ENCODE measurements at regions not wholly inside any gene's neighbourhood (a gene's known extent, or its start where the extent isn't known, plus 50 kb on each side); places are given as distances from the start of the nearest gene placed in this dataset.

DNA sequence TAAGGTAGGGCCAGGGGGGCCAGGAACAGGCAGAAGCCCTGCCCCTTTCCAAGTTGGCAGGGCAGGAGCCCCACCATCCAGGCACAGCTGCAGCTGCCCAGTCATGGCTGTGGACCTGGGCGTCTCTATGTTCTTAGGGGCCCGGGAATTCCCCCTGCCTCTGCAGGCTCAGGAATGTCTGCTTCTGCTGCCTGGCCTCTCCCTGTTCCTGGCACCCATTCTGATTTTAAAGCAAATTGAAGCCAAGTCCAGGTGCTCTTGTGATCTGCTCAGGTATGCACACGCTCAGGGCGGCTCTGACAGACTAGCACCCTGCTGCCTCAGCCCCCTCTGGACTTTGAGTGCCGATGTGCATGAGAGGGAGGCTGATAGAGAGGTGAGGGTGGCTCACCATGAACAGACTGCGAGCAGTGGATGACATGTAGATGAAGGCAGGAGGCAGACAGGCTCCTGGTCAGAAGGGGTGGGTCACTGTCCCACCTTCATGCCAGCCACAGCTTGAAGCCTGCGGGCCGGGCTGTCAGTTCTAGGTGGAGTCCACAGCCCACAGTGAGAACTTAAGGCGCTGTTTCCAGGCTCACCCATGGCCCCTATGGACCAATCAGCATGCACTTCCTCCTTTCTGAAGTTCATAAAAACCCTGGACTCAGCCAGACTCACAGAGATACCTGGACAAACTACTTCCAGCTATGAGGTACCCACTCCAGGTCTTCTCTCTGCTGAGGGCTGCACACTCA, 747.8 kb upstream of the GBE1 start:
- Histone ChIP-seq H3K4me3 (replicated peaks; ENCODE audit: insufficient read depth, low read length) (no peak overlapping the region), H3K27me3 (ENCODE audit: insufficient read depth, poor library complexity, severe bottlenecking) (no peaks in the 10 kb centered on the region), H3K27ac (replicated peaks) (no peak overlapping the region)
- DNase-seq (ENCODE audit: low read depth in 1 of 2, low spot score in 1 of 2), result no peak
- no peak for TF ChIP-seq POLR2AphosphoS5 (IDR thresholded peaks at IDR 0.05; ENCODE audit: low read depth)
- TF ChIP-seq, protein P1, sequence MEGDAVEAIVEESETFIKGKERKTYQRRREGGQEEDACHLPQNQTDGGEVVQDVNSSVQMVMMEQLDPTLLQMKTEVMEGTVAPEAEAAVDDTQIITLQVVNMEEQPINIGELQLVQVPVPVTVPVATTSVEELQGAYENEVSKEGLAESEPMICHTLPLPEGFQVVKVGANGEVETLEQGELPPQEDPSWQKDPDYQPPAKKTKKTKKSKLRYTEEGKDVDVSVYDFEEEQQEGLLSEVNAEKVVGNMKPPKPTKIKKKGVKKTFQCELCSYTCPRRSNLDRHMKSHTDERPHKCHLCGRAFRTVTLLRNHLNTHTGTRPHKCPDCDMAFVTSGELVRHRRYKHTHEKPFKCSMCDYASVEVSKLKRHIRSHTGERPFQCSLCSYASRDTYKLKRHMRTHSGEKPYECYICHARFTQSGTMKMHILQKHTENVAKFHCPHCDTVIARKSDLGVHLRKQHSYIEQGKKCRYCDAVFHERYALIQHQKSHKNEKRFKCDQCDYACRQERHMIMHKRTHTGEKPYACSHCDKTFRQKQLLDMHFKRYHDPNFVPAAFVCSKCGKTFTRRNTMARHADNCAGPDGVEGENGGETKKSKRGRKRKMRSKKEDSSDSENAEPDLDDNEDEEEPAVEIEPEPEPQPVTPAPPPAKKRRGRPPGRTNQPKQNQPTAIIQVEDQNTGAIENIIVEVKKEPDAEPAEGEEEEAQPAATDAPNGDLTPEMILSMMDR (IDR thresholded peaks at IDR 0.05; ENCODE audit: insufficient read depth, low read length), result no peak
- TF ChIP-seq SPI1 (IDR thresholded peaks at IDR 0.05; ENCODE audit: borderline replicate concordance, low read depth), result no peak
- no peak for TF ChIP-seq GABPA (IDR thresholded peaks at IDR 0.05; ENCODE audit: low read depth)
- TF ChIP-seq, protein P2, sequence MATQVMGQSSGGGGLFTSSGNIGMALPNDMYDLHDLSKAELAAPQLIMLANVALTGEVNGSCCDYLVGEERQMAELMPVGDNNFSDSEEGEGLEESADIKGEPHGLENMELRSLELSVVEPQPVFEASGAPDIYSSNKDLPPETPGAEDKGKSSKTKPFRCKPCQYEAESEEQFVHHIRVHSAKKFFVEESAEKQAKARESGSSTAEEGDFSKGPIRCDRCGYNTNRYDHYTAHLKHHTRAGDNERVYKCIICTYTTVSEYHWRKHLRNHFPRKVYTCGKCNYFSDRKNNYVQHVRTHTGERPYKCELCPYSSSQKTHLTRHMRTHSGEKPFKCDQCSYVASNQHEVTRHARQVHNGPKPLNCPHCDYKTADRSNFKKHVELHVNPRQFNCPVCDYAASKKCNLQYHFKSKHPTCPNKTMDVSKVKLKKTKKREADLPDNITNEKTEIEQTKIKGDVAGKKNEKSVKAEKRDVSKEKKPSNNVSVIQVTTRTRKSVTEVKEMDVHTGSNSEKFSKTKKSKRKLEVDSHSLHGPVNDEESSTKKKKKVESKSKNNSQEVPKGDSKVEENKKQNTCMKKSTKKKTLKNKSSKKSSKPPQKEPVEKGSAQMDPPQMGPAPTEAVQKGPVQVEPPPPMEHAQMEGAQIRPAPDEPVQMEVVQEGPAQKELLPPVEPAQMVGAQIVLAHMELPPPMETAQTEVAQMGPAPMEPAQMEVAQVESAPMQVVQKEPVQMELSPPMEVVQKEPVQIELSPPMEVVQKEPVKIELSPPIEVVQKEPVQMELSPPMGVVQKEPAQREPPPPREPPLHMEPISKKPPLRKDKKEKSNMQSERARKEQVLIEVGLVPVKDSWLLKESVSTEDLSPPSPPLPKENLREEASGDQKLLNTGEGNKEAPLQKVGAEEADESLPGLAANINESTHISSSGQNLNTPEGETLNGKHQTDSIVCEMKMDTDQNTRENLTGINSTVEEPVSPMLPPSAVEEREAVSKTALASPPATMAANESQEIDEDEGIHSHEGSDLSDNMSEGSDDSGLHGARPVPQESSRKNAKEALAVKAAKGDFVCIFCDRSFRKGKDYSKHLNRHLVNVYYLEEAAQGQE (IDR thresholded peaks at IDR 0.05; ENCODE audit: insufficient replicate concordance, low read depth), result no peak

DNA sequence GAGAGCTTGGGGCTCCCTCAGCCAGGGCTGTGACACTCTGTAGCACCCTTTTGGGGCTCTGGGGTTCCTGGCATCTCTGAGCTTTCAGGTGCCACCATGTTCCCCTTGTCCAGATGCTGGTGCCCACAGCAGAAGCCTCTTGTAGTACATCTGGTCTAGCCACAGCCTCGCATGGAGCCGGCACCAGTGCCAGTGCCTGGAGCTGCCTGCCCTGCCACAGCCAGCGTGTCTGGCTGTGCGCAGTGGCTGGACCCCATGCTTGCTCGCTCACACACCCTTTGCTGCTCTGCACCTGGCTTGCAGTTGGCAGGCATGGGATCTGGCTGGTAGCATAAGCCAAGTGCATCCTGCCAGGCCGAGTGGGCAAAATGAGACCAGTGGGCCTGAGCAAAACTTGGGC, 744.8 kb upstream of the GBE1 start:
- DNase-seq (ENCODE audit: low read depth in 1 of 2, low spot score in 1 of 2), result no peak
- H3K27ac ChIP-seq (replicated peaks), result no peak overlapping the region
- no peak overlapping the region for H3K4me3 ChIP-seq (replicated peaks; ENCODE audit: insufficient read depth, low read length)
- H3K27me3 ChIP-seq (ENCODE audit: insufficient read depth, poor library complexity, severe bottlenecking), result no peaks in the 10 kb centered on the region
- TF ChIP-seq POLR2AphosphoS5 (IDR thresholded peaks at IDR 0.05; ENCODE audit: low read depth), result no peak

DNA sequence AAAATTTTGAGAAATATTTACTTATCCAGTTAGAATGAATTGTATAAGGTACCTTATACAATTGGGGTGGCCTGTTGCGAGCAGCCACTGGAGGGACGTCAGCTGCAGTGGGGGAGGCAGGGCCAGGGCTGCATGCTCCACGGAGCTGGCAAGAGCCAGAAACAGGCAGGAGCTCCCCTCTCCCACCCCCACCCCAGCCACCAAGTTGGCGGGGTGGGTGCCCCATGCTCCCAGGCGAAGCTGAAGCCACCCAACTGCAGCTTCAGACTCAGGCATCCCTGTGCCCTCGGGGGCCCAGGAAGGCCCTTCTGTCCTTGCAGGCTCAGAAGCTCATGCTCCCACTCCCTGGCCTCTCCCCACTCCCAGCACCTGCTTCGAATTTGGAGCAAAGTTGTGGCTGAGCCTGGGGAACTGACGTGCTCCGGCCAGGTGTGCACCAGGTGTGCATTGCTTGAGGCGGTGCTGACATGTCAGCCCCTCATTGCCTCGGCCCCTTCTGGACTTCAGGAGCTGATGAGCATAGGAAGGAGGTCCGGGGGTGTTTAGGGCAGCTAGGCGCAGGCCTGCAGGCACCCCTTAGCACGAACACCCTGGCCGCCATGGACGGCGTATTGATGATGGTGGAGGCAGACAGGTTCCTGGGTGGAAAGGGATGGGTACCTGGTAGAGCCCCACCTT, 743.8 kb upstream of the GBE1 start:
- Histone ChIP-seq H3K27me3 (ENCODE audit: insufficient read depth, poor library complexity, severe bottlenecking) (no peaks in the 10 kb centered on the region), H3K4me3 (replicated peaks; ENCODE audit: insufficient read depth, low read length) (no peak overlapping the region), H3K27ac (replicated peaks) (no peak overlapping the region)
- no peak for DNase-seq (ENCODE audit: low read depth in 1 of 2, low spot score in 1 of 2)
- no peak for TF ChIP-seq POLR2AphosphoS5 (IDR thresholded peaks at IDR 0.05; ENCODE audit: low read depth)

DNA sequence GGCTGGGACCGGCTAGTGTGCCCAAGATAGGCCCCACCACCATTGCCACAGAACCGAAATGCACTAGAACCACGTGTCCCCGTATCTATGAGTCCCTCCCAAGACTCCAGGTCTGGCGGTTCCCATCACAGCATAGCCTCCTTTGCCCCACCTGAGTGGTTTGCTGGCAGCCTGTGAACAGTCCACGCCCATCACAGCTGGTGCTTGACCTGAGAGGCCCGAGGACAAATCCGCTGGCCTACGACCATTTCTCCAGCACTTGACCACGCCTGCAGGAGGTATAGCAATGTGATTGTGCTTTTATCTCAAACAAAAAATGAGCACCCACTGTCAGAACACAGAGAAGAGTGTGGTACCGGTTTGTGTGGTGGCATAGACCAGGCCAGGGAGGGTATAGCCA, 736.7 kb upstream of the GBE1 start:
- no peak overlapping the region for H3K4me3 ChIP-seq (replicated peaks; ENCODE audit: insufficient read depth, low read length)
- DNase-seq (ENCODE audit: low read depth in 1 of 2, low spot score in 1 of 2), result no peak
- H3K27me3 ChIP-seq (ENCODE audit: insufficient read depth, poor library complexity, severe bottlenecking), result no peaks in the 10 kb centered on the region
- no peak for TF ChIP-seq GABPA (IDR thresholded peaks at IDR 0.05; ENCODE audit: low read depth)
- TF ChIP-seq SPI1 (IDR thresholded peaks at IDR 0.05; ENCODE audit: borderline replicate concordance, low read depth), result no peak
- TF ChIP-seq, protein P1 (IDR thresholded peaks at IDR 0.05; ENCODE audit: insufficient read depth, low read length), result no peak
- no peak for TF ChIP-seq POLR2AphosphoS5 (IDR thresholded peaks at IDR 0.05; ENCODE audit: low read depth)
- TF ChIP-seq, protein P2 (IDR thresholded peaks at IDR 0.05; ENCODE audit: insufficient replicate concordance, low read depth), result no peak
- H3K27ac ChIP-seq (replicated peaks), result no peak overlapping the region

Measured in HL-60 (cell line).